ENCODE measurements at regions not wholly inside any gene's neighbourhood (a gene's known extent, or its start where the extent isn't known, plus 50 kb on each side); places are given as distances from the start of the nearest gene placed in this dataset.

DNA sequence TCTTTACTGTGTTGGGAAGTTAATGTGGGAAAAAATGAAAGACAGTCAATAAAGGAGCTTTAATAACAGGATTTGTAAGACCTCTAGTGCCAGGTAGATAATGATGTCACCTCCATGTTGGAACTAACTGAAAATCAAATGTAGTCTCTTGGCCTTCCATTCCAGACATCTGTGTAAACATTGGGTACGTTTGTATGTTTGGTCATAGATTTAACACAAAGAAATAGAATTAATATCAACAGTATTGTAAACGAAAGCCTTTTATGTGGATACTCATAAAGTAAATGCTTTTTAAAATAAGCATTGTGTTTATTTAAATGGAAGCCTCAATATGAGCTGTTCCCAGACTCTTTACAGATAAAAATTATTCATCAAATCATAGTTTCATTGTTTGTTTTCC lies 605.7 kb downstream of the METTL15 start:
- TF ChIP-seq, protein P1, sequence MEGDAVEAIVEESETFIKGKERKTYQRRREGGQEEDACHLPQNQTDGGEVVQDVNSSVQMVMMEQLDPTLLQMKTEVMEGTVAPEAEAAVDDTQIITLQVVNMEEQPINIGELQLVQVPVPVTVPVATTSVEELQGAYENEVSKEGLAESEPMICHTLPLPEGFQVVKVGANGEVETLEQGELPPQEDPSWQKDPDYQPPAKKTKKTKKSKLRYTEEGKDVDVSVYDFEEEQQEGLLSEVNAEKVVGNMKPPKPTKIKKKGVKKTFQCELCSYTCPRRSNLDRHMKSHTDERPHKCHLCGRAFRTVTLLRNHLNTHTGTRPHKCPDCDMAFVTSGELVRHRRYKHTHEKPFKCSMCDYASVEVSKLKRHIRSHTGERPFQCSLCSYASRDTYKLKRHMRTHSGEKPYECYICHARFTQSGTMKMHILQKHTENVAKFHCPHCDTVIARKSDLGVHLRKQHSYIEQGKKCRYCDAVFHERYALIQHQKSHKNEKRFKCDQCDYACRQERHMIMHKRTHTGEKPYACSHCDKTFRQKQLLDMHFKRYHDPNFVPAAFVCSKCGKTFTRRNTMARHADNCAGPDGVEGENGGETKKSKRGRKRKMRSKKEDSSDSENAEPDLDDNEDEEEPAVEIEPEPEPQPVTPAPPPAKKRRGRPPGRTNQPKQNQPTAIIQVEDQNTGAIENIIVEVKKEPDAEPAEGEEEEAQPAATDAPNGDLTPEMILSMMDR (IDR thresholded peaks at IDR 0.05) = no peak
- no peaks in the 10 kb centered on the region for H3K27me3 ChIP-seq (ENCODE audit: control insufficient read depth, insufficient read depth, low read length)

DNA sequence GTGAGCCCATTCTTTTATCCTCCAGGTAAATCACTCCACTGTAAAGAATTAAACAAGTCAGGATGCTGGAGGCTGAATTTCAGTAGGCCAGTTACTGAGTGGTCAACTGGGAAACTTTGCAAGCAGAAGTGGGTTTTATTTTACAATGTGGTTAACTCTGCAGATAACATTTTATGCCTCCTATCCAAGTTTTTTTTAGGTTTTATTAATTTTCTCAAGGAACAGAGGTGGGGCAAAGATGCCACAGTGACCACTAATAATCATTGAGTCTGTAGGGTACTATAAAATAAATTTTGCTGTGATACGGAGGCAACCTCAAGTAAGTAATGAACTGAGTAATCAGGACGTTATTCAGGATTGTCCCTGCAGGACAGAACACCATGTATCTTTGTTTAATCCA lies 599.9 kb downstream of the METTL15 start:
- TF ChIP-seq, protein P1 (IDR thresholded peaks at IDR 0.05) = no peak
- H3K79me2 ChIP-seq = no peaks in the 10 kb centered on the region
- H3K4me2 ChIP-seq (ENCODE audit: low read length) = no peak overlapping the region
- no peak overlapping the region for H3K27ac ChIP-seq
- no peak overlapping the region for H3K9ac ChIP-seq
- no peaks in the 10 kb centered on the region for H3K36me3 ChIP-seq (ENCODE audit: control insufficient read depth, insufficient read depth, low read length)
- H3K27me3 ChIP-seq (ENCODE audit: control insufficient read depth, insufficient read depth, low read length) = no peaks in the 10 kb centered on the region
- no peaks in the 10 kb centered on the region for H3K4me1 ChIP-seq
- no peak overlapping the region for H3K4me3 ChIP-seq (ENCODE audit: low read depth, low read length)
- H3K9me3 ChIP-seq (ENCODE audit: control insufficient read depth, low read length) = no peaks in the 10 kb centered on the region
- H2AFZ ChIP-seq = no peak overlapping the region

More for the DNA sequence above, 605.7 kb downstream of the METTL15 start:
- H3K9ac ChIP-seq = no peak overlapping the region
- no peak overlapping the region for H3K27ac ChIP-seq
- no peaks in the 10 kb centered on the region for H3K36me3 ChIP-seq (ENCODE audit: control insufficient read depth, insufficient read depth, low read length)
- no peaks in the 10 kb centered on the region for H3K79me2 ChIP-seq
- no peaks in the 10 kb centered on the region for H3K9me3 ChIP-seq (ENCODE audit: control insufficient read depth, low read length)
- no peak overlapping the region for H2AFZ ChIP-seq
- no peak overlapping the region for H3K4me2 ChIP-seq (ENCODE audit: low read length)
- H3K4me3 ChIP-seq (ENCODE audit: low read depth, low read length) = no peak overlapping the region
- H3K4me1 ChIP-seq = no peaks in the 10 kb centered on the region

DNA sequence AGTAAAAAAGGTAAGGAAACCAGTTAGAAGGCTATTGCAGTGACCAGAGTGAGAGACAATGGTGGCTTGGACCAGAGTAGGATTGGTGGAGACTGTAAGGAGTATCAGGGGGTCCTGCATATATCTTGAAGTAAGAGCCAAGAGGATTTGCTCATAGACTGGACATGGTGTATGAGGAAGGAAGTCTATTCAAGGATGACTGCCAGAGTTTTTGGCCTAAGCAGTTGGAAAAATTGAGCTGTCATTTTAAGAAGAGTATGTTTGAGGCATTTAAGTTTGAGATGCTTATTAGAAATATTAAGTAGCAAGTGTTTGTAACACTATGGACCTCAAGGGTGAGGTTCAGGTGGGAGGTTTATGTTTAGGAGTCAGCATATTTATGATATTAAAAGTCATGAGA lies 596.6 kb downstream of the METTL15 start:
- Histone ChIP-seq H3K9ac (no peak overlapping the region), H3K9me3 (ENCODE audit: control insufficient read depth, low read length) (no peaks in the 10 kb centered on the region), H3K27me3 (ENCODE audit: control insufficient read depth, insufficient read depth, low read length) (no peaks in the 10 kb centered on the region), H3K4me2 (ENCODE audit: low read length) (no peak overlapping the region), H3K27ac (no peak overlapping the region), H3K4me3 (ENCODE audit: low read depth, low read length) (no peak overlapping the region), H2AFZ (no peak overlapping the region), H3K36me3 (ENCODE audit: control insufficient read depth, insufficient read depth, low read length) (no peaks in the 10 kb centered on the region), H3K79me2 (no peaks in the 10 kb centered on the region), H3K4me1 (no peaks in the 10 kb centered on the region)
- TF ChIP-seq, protein P1 (IDR thresholded peaks at IDR 0.05) = no peak

DNA sequence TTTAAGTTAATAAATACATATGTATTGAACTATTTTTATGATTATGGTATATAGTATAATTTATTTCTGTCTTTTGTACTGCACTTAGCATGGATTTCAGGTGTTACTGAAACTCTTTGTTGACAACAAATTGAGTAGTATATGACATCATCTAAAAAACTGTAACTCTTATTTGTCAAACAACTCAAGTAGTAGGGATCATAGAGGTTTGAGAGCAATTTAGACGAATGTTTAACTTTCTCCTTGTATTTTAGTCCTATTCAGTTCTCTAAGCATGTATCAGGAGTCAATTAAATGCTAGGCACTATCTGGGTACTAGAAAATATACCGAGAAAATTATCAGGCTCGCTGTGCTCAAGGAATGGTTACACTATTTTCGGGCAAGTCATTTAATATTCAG lies 595.2 kb downstream of the METTL15 start:
- Histone ChIP-seq H3K36me3 (ENCODE audit: control insufficient read depth, insufficient read depth, low read length) (no peaks in the 10 kb centered on the region), H3K9me3 (ENCODE audit: control insufficient read depth, low read length) (no peaks in the 10 kb centered on the region), H3K27me3 (ENCODE audit: control insufficient read depth, insufficient read depth, low read length) (no peaks in the 10 kb centered on the region), H3K4me1 (no peaks in the 10 kb centered on the region), H3K79me2 (no peaks in the 10 kb centered on the region), H3K27ac (no peak overlapping the region), H3K9ac (no peak overlapping the region), H2AFZ (no peak overlapping the region), H3K4me3 (ENCODE audit: low read depth, low read length) (no peak overlapping the region), H3K4me2 (ENCODE audit: low read length) (no peak overlapping the region)
- TF ChIP-seq, protein P1 (IDR thresholded peaks at IDR 0.05) = no peak

DNA sequence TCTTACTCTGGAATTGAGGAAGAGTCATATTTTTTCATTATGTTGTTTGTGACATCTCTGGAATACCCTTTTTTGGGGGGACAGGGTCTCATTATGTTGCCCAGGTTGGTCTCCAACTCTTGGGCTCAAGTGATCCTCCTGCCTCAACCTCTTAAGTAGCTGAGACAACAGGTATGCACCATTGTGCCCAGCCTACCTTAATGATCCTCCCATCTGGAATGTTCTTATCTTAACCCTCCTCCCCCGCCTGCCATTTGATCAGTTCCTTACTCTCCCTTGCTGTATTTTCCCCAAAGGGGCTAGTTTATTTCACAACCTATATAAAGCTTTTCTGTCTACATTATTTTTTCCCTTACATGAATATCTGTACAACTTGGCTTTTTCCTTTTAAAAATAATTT lies 594.7 kb downstream of the METTL15 start:
- H3K79me2 ChIP-seq = no peaks in the 10 kb centered on the region
- H3K9ac ChIP-seq = no peak overlapping the region
- H3K4me3 ChIP-seq (ENCODE audit: low read depth, low read length) = no peak overlapping the region
- H3K4me2 ChIP-seq (ENCODE audit: low read length) = no peak overlapping the region
- no peak overlapping the region for H2AFZ ChIP-seq
- H3K4me1 ChIP-seq = no peaks in the 10 kb centered on the region
- H3K9me3 ChIP-seq (ENCODE audit: control insufficient read depth, low read length) = no peaks in the 10 kb centered on the region
- no peaks in the 10 kb centered on the region for H3K36me3 ChIP-seq (ENCODE audit: control insufficient read depth, insufficient read depth, low read length)
- H3K27ac ChIP-seq = no peak overlapping the region
- no peaks in the 10 kb centered on the region for H3K27me3 ChIP-seq (ENCODE audit: control insufficient read depth, insufficient read depth, low read length)
- TF ChIP-seq, protein P1 (IDR thresholded peaks at IDR 0.05) = no peak

All from parathyroid adenoma (tissue), 2 donors.